CD4-positive, alpha-beta T cell treated with Interleukin-6 for 4 hours (primary cell): ENCODE measurements at regions not wholly inside any gene's neighbourhood (a gene's known extent, or its start where the extent isn't known, plus 50 kb on each side); places are given as distances from the start of the nearest gene placed in this dataset.

ENCODE experiments used
- DNase-seq: peaks from one replicate; pipeline ENCODE4 v3.0.0-alpha.2; 2020; ENCODE audit warnings: mixed read lengths

- no peak for DNase-seq
Observed at GRCh38 chr9:19995619-19996018, 206.8 kb upstream of the SLC24A2 start.

- DNase-seq = no peak
Observed at GRCh38 chr9:19994296-19994695, 205.5 kb upstream of the SLC24A2 start.

- DNase-seq = no peak
Observed at GRCh38 chr9:19992556-19992955, 203.7 kb upstream of the SLC24A2 start.

GRCh38 chr9:19989213-19989612 lies 200.4 kb upstream of the SLC24A2 start:
- no peak for DNase-seq

- no peak for DNase-seq
Observed at GRCh38 chr9:19988281-19988680, 199.4 kb upstream of the SLC24A2 start.

GRCh38 chr9:19985081-19985480 lies 196.2 kb upstream of the SLC24A2 start:
- no peak for DNase-seq

- DNase-seq = peak; percentile 37
Observed at GRCh38 chr9:19976226-19976625, 187.4 kb upstream of the SLC24A2 start.

- DNase-seq = no peak
Observed at GRCh38 chr9:19975499-19975898, 186.7 kb upstream of the SLC24A2 start.

- DNase-seq = no peak
Observed at GRCh38 chr9:19969721-19970120, 180.9 kb upstream of the SLC24A2 start.

- DNase-seq = no peak
Observed at GRCh38 chr9:19967888-19968459, 179.1 kb upstream of the SLC24A2 start.

- peak; percentile 4 for DNase-seq
Observed at GRCh38 chr9:19967216-19967887, 178.5 kb upstream of the SLC24A2 start.

GRCh38 chr9:19965336-19965735 lies 176.5 kb upstream of the SLC24A2 start:
- no peak for DNase-seq

GRCh38 chr9:19947996-19948395 lies 159.2 kb upstream of the SLC24A2 start:
- DNase-seq = no peak

GRCh38 chr9:19946441-19947109 lies 157.7 kb upstream of the SLC24A2 start:
- DNase-seq = peak; percentile 16

- DNase-seq = no peak
Observed at GRCh38 chr9:19941874-19942273, 153.0 kb upstream of the SLC24A2 start.

- DNase-seq = no peak
Observed at GRCh38 chr9:19940811-19941535, 152.1 kb upstream of the SLC24A2 start.

- no peak for DNase-seq
Observed at GRCh38 chr9:19939734-19940278, 151.0 kb upstream of the SLC24A2 start.

- DNase-seq = no peak
Observed at GRCh38 chr9:19938990-19939733, 150.3 kb upstream of the SLC24A2 start.

- no peak for DNase-seq
Observed at GRCh38 chr9:19937121-19937520, 148.3 kb upstream of the SLC24A2 start.

GRCh38 chr9:19936598-19936997 lies 147.8 kb upstream of the SLC24A2 start:
- no peak for DNase-seq

- DNase-seq = no peak
Observed at GRCh38 chr9:19935422-19935821, 146.6 kb upstream of the SLC24A2 start.

GRCh38 chr9:19934301-19934871 lies 145.5 kb upstream of the SLC24A2 start:
- peak; percentile 6 for DNase-seq
